ENCODE measurements at regions not wholly inside any gene's neighbourhood (a gene's known extent, or its start where the extent isn't known, plus 50 kb on each side); places are given as distances from the start of the nearest gene placed in this dataset.

DNA sequence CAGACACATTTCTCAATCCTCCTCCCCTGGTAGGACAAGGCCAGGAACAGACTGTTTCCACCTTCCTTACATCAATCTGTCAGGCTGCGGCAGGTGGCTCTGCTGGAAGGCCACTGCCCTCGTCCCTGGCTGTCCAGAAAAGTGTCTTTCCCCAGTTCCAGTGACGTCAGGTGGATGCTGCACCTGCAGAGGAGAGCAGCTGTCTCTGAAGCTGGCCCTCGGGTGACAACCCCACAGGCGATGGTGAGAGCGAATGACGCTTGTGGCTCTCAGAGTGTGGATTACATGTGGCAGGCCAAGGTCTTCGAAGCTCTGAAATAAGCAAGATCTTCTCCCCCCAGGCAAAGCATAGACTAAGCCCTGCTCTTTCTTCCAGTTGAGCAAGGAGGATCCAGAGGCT is 146.9 kb upstream of the RET start:
- H3K36me3 ChIP-seq (ENCODE audit: control insufficient read depth in 1 of 2, insufficient read depth in 2 of 2, low read length in 1 of 2): no peaks in the 10 kb centered on the region
- WGBS, 2 donors: 92 to 93% methylated on average over 8 of the region's 8 CpGs
- H3K4me1 ChIP-seq (ENCODE audit: control insufficient read depth in 1 of 2, insufficient read depth in 2 of 2, low read length in 2 of 2): no peaks in the 10 kb centered on the region
- H3K9me3 ChIP-seq (ENCODE audit: control insufficient read depth, low read length): no peaks in the 10 kb centered on the region
- DNase-seq (no peak), ATAC-seq (ENCODE audit: low FRiP score) (no peak)
- no peak overlapping the region for H3K4me3 ChIP-seq (ENCODE audit: low read length in 2 of 2)
- intact Hi-C loops (cut with DNase I): no loop called here
- H3K27ac ChIP-seq (ENCODE audit: low read depth in 1 of 2, low read length in 2 of 2): no peak overlapping the region
- no peaks in the 10 kb centered on the region for H3K27me3 ChIP-seq (ENCODE audit: control insufficient read depth in 1 of 2, insufficient read depth in 2 of 2, low read length in 1 of 2)

DNA sequence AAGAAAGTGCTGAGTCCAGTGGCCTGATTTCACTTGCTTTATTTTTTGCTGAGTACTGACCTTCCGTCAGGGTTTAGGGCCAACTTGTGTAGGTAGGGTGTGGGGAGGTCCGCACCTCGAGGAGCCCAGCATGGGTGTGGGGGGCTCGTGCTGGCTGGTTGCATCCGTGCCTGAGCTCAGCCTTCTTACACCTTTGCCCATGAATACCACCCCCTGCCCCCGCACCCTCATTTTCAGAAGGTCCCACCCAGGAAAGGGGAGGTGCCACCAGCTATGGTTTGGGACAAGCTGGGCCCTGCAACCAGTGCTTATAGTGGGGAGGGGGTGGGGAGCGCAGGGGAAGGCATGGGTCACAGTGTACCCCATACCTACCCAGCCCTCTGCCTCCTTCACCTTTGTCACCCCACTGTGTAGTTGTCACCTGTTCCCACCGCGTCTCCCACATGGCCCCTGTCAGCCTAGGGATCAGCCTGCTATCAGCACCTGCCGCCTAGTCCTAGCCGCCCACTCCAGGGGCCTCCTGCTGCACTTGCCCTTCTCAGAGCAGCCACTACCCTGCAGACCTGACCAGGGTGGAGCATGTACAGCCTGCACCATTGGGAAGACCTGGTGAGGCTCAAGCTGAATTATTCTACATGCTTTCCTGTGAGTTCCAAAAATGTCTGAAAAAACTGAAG is 146.2 kb upstream of the RET start:
- Histone ChIP-seq H3K9me3 (ENCODE audit: control insufficient read depth, low read length) (no peaks in the 10 kb centered on the region), H3K27ac (ENCODE audit: low read depth in 1 of 2, low read length in 2 of 2) (no peak overlapping the region), H3K27me3 (ENCODE audit: control insufficient read depth in 1 of 2, insufficient read depth in 2 of 2, low read length in 1 of 2) (no peaks in the 10 kb centered on the region), H3K36me3 (ENCODE audit: control insufficient read depth in 1 of 2, insufficient read depth in 2 of 2, low read length in 1 of 2) (no peaks in the 10 kb centered on the region), H3K4me3 (ENCODE audit: low read length in 2 of 2) (no peak overlapping the region), H3K4me1 (ENCODE audit: control insufficient read depth in 1 of 2, insufficient read depth in 2 of 2, low read length in 2 of 2) (no peaks in the 10 kb centered on the region)
- DNase-seq (no peak), ATAC-seq (ENCODE audit: low FRiP score) (no peak)
- intact Hi-C loops (cut with DNase I): no loop called here
- 85 to 94% methylated on average over 11 of the region's 11 CpGs for WGBS, 2 donors

DNA sequence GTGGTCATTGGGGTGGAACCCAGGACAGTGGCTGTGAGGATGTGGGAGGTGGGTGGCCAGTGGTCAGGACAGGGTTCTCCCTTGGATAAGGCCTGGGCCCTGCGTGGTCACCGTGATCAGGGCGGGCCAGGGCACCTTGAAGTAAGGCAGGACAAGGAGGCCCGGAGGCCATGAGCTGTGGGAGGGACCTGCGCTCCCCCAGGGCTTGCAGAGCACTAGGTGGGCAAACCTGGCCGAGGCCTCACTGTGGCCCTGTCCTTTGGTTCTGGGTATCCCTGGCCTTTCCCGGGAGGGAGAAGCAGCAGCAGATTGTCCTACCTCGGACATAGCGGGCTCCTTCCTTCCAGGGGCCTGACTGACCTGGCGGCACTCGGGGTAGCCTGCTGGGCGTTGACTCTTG is 144.8 kb upstream of the RET start:
- intact Hi-C loops (cut with DNase I): no loop called here
- Histone ChIP-seq H3K9me3 (ENCODE audit: control insufficient read depth, low read length) (no peaks in the 10 kb centered on the region), H3K36me3 (ENCODE audit: control insufficient read depth in 1 of 2, insufficient read depth in 2 of 2, low read length in 1 of 2) (no peaks in the 10 kb centered on the region), H3K27me3 (ENCODE audit: control insufficient read depth in 1 of 2, insufficient read depth in 2 of 2, low read length in 1 of 2) (no peaks in the 10 kb centered on the region), H3K27ac (ENCODE audit: low read depth in 1 of 2, low read length in 2 of 2) (no peak overlapping the region), H3K4me1 (ENCODE audit: control insufficient read depth in 1 of 2, insufficient read depth in 2 of 2, low read length in 2 of 2) (no peaks in the 10 kb centered on the region), H3K4me3 (ENCODE audit: low read length in 2 of 2) (no peak overlapping the region)
- ATAC-seq (ENCODE audit: low FRiP score) (no peak), DNase-seq (no peak)
- 95 to 97% methylated on average over 11 to 12 of the region's 12 CpGs for WGBS, 2 donors

DNA sequence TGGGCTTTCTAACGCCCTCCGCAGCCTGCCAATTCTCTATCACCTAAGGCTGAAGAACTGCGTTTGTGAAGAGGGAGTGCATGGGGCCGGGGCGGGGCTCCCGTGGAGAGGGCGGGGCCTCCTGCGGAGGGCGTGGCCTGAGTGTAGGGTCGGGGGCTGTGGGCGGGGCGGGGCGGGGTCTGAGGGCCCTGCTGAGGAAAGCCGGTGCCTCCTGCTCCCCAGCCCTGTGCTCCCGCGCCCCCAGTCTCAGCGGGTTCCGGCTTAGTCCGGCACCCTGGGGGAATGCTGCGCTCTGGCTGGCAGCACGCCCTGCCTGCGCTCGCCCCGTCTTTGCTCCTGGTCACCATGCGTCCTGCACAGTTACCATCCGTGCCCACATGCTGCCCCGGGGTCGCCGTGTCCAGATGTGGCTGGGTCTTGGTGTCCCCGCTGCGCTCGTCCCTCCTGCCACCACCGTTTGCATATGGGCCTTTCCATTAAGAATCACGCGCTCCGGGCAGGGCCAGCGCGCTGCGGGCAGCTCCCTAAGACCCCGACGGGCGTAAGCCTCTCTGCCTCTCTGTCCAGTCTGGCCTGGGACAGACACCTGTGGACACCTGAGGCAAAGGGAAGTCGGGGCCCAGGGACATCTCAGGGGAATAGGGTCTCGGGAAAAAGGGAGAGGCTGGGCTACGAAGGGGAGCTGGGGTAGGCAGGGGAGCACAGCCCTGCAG is 144.0 kb upstream of the RET start:
- WGBS, 2 donors: 4 to 7% methylated on average over 45 of the region's 45 CpGs
- no peaks in the 10 kb centered on the region for H3K36me3 ChIP-seq (ENCODE audit: control insufficient read depth in 1 of 2, insufficient read depth in 2 of 2, low read length in 1 of 2)
- intact Hi-C loops (cut with DNase I): no loop called here
- H3K9me3 ChIP-seq (ENCODE audit: control insufficient read depth, low read length): no peaks in the 10 kb centered on the region
- no peak overlapping the region for H3K4me3 ChIP-seq (ENCODE audit: low read length in 2 of 2)
- no peak overlapping the region for H3K27ac ChIP-seq (ENCODE audit: low read depth in 1 of 2, low read length in 2 of 2)
- H3K27me3 ChIP-seq (ENCODE audit: control insufficient read depth in 1 of 2, insufficient read depth in 2 of 2, low read length in 1 of 2): no peaks in the 10 kb centered on the region
- DNase-seq: peak in 1 of 2 donors; percentile 70
- H3K4me1 ChIP-seq (ENCODE audit: control insufficient read depth in 1 of 2, insufficient read depth in 2 of 2, low read length in 2 of 2): no peaks in the 10 kb centered on the region
- no peak for ATAC-seq (ENCODE audit: low FRiP score)

DNA sequence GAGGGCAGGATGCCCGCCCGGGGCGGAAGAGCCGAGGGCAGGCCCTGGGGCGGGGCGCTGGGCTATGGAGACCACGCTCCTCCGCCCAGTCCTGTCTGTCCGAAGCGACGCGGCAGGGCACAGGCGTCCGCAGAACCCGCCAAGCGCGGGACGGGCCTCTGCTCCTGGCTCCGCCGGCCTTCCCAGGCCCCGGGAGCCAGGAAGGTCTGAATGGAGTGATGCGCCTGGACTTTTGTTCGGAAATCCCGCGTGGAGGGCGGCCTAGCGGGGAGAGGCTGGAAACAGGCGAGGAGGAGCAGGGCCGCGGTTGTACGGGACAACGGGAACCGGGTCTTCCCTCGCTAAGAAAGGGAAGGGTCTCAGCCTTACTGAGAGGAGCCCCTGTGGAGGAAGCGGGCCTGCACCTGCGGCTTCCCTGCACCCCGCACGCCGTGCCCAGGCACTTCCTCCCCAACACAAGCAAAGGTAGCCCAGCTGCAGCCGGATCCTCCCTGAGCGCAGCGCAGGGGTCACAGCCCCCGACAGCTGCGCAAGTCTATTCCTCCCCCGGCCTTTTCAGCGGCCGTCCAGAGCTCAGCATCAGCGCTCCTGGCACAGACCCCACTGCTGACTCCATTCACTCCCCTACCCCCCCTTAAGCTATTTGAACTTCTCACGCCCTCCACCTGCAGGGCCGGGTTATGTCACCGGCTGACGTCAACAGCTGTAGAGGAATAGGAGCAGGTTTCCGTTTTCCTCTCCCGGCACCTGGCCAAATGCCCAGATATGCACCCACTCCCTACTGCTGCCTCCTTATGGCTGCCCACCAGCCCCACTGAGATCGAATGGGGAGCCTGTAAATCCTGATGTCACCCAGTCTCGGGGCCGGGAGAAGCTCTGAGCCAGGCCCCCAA is 143.2 kb upstream of the RET start:
- Histone ChIP-seq H3K27ac (ENCODE audit: low read depth in 1 of 2, low read length in 2 of 2) (no peak overlapping the region), H3K4me1 (ENCODE audit: control insufficient read depth in 1 of 2, insufficient read depth in 2 of 2, low read length in 2 of 2) (no peaks in the 10 kb centered on the region), H3K27me3 (ENCODE audit: control insufficient read depth in 1 of 2, insufficient read depth in 2 of 2, low read length in 1 of 2) (no peaks in the 10 kb centered on the region), H3K36me3 (ENCODE audit: control insufficient read depth in 1 of 2, insufficient read depth in 2 of 2, low read length in 1 of 2) (no peaks in the 10 kb centered on the region), H3K4me3 (ENCODE audit: low read length in 2 of 2) (no peak overlapping the region), H3K9me3 (ENCODE audit: control insufficient read depth, low read length) (no peaks in the 10 kb centered on the region)
- intact Hi-C loops (cut with DNase I): no loop called here
- 6 to 13% methylated on average over 55 to 57 of the region's 57 CpGs for WGBS, 2 donors
- ATAC-seq (ENCODE audit: low FRiP score): no peak
- DNase-seq: no peak

DNA sequence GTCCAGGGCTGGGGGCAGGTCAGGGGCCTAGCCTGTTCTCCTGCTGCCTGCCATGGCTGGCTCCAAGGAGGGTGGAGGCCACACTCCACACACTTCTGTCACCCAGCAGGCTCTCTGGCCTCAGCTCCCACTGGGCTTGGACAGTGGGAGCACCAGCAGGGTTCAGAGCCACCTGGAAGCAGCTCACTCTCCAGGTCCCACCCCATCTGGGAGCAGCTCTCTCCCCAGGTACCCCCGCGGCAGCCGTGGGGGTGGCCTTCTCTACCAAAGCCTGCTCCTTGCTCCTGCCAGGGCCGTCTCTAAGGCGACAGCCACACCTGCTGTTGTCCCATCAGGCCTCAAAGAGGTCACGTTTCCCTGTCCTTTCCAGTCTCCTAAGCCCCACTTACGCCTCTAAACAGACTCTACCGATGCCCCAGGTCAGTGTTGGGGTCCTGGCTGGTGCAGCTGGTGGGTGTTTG is 142.5 kb upstream of the RET start:
- peak in 1 of 2 donors; percentile 65 for DNase-seq
- intact Hi-C loops (cut with DNase I): no loop called here
- Histone ChIP-seq H3K9me3 (ENCODE audit: control insufficient read depth, low read length) (no peaks in the 10 kb centered on the region), H3K36me3 (ENCODE audit: control insufficient read depth in 1 of 2, insufficient read depth in 2 of 2, low read length in 1 of 2) (no peaks in the 10 kb centered on the region), H3K4me3 (ENCODE audit: low read length in 2 of 2) (no peak overlapping the region), H3K27ac (ENCODE audit: low read depth in 1 of 2, low read length in 2 of 2) (no peak overlapping the region), H3K27me3 (ENCODE audit: control insufficient read depth in 1 of 2, insufficient read depth in 2 of 2, low read length in 1 of 2) (no peaks in the 10 kb centered on the region), H3K4me1 (ENCODE audit: control insufficient read depth in 1 of 2, insufficient read depth in 2 of 2, low read length in 2 of 2) (no peaks in the 10 kb centered on the region)
- 93 to 94% methylated on average over 6 to 8 of the region's 8 CpGs for WGBS, 2 donors
- no peak for ATAC-seq (ENCODE audit: low FRiP score)

DNA sequence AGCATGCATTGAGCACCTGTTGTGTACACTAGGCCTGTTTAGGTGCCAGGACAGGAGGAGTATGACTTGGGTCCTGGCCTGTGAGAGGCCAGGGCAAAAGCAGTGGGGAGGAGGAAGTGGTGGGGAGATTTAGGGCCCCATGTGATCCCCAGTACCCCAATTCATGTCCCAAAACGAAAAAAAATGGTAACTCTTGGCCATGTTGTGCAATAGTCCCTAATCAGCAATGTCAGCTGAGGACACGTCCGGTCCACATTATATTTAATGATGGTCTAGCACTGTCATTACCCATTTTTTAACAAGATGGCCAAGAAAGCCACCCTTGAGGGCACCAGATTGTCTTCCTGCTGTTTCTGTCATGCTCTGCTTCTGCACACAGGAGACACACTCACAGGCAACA is 142.0 kb upstream of the RET start:
- 89 to 90% methylated on average over 3 of the region's 3 CpGs for WGBS, 2 donors
- H3K27me3 ChIP-seq (ENCODE audit: control insufficient read depth in 1 of 2, insufficient read depth in 2 of 2, low read length in 1 of 2): no peaks in the 10 kb centered on the region

DNA sequence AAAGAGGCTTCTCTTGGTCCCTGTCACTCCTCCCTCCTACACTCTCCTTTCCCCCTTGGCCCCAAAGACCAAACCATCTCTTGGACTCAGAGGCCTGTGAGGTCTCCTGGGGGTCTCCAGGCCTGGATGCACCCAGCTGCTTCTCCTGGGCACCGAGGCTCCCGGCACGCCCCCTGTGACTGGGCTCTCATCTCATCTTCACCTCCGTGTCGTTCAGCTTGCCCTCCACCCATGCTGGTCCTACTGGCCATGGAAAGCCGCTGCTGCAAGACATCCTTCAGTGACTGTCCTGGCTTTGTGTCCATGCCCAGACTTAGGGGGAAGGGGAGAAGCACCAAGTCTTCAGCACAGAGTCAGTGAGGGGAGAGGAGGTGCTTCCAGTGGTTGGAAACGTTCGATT is 141.4 kb upstream of the RET start:
- Histone ChIP-seq H3K27ac (ENCODE audit: low read depth in 1 of 2, low read length in 2 of 2) (no peak overlapping the region), H3K36me3 (ENCODE audit: control insufficient read depth in 1 of 2, insufficient read depth in 2 of 2, low read length in 1 of 2) (no peaks in the 10 kb centered on the region), H3K4me3 (ENCODE audit: low read length in 2 of 2) (no peak overlapping the region), H3K9me3 (ENCODE audit: control insufficient read depth, low read length) (no peaks in the 10 kb centered on the region), H3K4me1 (ENCODE audit: control insufficient read depth in 1 of 2, insufficient read depth in 2 of 2, low read length in 2 of 2) (no peaks in the 10 kb centered on the region), H3K27me3 (ENCODE audit: control insufficient read depth in 1 of 2, insufficient read depth in 2 of 2, low read length in 1 of 2) (no peaks in the 10 kb centered on the region)
- 75 to 82% methylated on average over 8 of the region's 8 CpGs for WGBS, 2 donors
- intact Hi-C loops (cut with DNase I): no loop called here
- no peak for ATAC-seq (ENCODE audit: low FRiP score)
- DNase-seq: no peak

More for the DNA sequence above, 142.0 kb upstream of the RET start:
- no peaks in the 10 kb centered on the region for H3K9me3 ChIP-seq (ENCODE audit: control insufficient read depth, low read length)
- no peak overlapping the region for H3K27ac ChIP-seq (ENCODE audit: low read depth in 1 of 2, low read length in 2 of 2)
- ATAC-seq (ENCODE audit: low FRiP score) (no peak), DNase-seq (no peak)
- H3K36me3 ChIP-seq (ENCODE audit: control insufficient read depth in 1 of 2, insufficient read depth in 2 of 2, low read length in 1 of 2): no peaks in the 10 kb centered on the region
- H3K4me1 ChIP-seq (ENCODE audit: control insufficient read depth in 1 of 2, insufficient read depth in 2 of 2, low read length in 2 of 2): no peaks in the 10 kb centered on the region
- intact Hi-C loops (cut with DNase I): no loop called here
- no peak overlapping the region for H3K4me3 ChIP-seq (ENCODE audit: low read length in 2 of 2)
